ENCODE measurements at regions not wholly inside any gene's neighbourhood (a gene's known extent, or its start where the extent isn't known, plus 50 kb on each side); places are given as distances from the start of the nearest gene placed in this dataset.

DNA sequence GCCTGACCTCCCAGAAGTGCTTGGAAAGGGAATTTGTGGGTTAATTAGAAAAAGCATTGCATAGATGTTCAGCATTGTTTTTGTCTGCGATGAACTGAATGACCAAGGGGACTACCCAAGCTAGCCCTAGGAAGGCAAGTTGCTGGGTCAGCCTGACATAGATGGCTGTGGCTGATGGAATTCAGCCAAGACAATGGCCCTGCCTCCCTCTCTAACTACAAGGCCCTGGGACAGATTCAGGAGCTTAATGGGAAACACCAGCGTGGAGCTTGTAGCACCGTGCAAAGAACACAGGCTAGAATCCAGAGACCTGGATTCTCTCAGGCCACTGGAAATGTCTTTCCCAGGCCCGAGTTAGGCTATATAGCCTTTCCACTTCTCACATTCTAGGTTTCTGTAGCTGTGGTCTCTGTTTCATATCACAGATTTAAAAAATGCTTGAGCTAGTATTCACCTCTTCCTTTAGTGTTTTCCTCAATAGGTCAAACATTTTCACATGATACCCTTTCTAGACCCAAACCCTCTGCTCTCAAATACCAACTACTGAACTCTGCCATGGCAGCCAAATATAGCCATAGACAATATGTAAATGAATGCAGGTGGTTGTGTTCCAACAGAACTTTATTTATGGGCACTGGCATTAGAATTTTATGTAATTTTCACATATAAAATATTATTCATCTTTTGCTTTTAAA is 294.3 kb upstream of the MEX3C start:
- no peak for DNase-seq
- no peaks in the 10 kb centered on the region for H3K9me3 ChIP-seq (ENCODE audit: control insufficient read depth, low read depth, low read length)
- WGBS (ENCODE audit: extremely low coverage, insufficient read length, low lambda C conversion rate) = no CpG with 5 or more reads among the region's 4 CpGs
- no peak overlapping the region for H3K56ac ChIP-seq (ENCODE audit: insufficient read length, low read depth, low read length)
- H3T11ph ChIP-seq (ENCODE audit: low read length) = no peak overlapping the region
- no peak overlapping the region for H3K14ac ChIP-seq (ENCODE audit: insufficient read depth, low read length)
- no peak overlapping the region for H3K27ac ChIP-seq (ENCODE audit: insufficient read length, low read depth, low read length)
- H2BK15ac ChIP-seq (ENCODE audit: low read depth, low read length) = no peak overlapping the region
- Mint-ChIP-seq H3K4me1 (peaks cover 9% of the 10 kb centered on the region in 2 experiments), H3K27me3 (ENCODE audit: low read depth) (no peaks in the 10 kb centered on the region; the same call in 1 of the 2 replicates), H3K9me3 (no peaks in the 10 kb centered on the region; a peak in 1 of 5 replicates), H3K27ac (no peak overlapping the region), H3K36me3 (ENCODE audit: insufficient read depth in 1 of 3, low read depth in 3 of 3) (no peaks in the 10 kb centered on the region), H3K4me3 (no peak overlapping the region)
- no peaks in the 10 kb centered on the region for H3K79me1 ChIP-seq (ENCODE audit: insufficient read depth, low read depth, low read length, poor library complexity, severe bottlenecking)
- H4K20me1 ChIP-seq (ENCODE audit: control insufficient read depth, insufficient read depth, insufficient read length) = no peaks in the 10 kb centered on the region
- H4K5ac ChIP-seq (ENCODE audit: insufficient read length, low read depth, low read length) = no peak overlapping the region
- no peak overlapping the region for H2BK5ac ChIP-seq (ENCODE audit: insufficient read length, low read length)
- H4K8ac ChIP-seq (replicated peaks; ENCODE audit: insufficient read length, low read depth, low read length) = no peak overlapping the region
- H2AK5ac ChIP-seq (ENCODE audit: insufficient read length, low read length) = no peak overlapping the region
- TF ChIP-seq, protein P1, sequence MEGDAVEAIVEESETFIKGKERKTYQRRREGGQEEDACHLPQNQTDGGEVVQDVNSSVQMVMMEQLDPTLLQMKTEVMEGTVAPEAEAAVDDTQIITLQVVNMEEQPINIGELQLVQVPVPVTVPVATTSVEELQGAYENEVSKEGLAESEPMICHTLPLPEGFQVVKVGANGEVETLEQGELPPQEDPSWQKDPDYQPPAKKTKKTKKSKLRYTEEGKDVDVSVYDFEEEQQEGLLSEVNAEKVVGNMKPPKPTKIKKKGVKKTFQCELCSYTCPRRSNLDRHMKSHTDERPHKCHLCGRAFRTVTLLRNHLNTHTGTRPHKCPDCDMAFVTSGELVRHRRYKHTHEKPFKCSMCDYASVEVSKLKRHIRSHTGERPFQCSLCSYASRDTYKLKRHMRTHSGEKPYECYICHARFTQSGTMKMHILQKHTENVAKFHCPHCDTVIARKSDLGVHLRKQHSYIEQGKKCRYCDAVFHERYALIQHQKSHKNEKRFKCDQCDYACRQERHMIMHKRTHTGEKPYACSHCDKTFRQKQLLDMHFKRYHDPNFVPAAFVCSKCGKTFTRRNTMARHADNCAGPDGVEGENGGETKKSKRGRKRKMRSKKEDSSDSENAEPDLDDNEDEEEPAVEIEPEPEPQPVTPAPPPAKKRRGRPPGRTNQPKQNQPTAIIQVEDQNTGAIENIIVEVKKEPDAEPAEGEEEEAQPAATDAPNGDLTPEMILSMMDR (conservative IDR thresholded peaks at IDR 0.05) = no peak
- no peak overlapping the region for H3K18ac ChIP-seq (ENCODE audit: insufficient read length, low read depth, low read length)
- no peak overlapping the region for H4K91ac ChIP-seq (ENCODE audit: insufficient read length, low read depth, low read length)
- H2AFZ ChIP-seq (ENCODE audit: low read length) = no peak overlapping the region
- H2BK12ac ChIP-seq (ENCODE audit: insufficient read length, low read depth, low read length) = no peak overlapping the region
- H3K27me3 ChIP-seq (ENCODE audit: insufficient read depth, low read length) = no peaks in the 10 kb centered on the region
- no peak overlapping the region for H2BK20ac ChIP-seq (ENCODE audit: low read depth, low read length, poor library complexity, severe bottlenecking)
- no peak overlapping the region for H3K9ac ChIP-seq (ENCODE audit: extremely low read depth, insufficient read length, low read length)
- no peak overlapping the region for H3K23ac ChIP-seq (ENCODE audit: insufficient read length, low read depth, low read length)
- H3K4me2 ChIP-seq (ENCODE audit: insufficient read depth, insufficient read length, low read length) = no peak overlapping the region
- H3K4ac ChIP-seq (ENCODE audit: low read depth, low read length) = no peak overlapping the region
- H3K4me1 ChIP-seq (ENCODE audit: insufficient read depth, low read length) = no peaks in the 10 kb centered on the region
- no peak overlapping the region for H2BK120ac ChIP-seq (ENCODE audit: low read depth, low read length, poor library complexity, severe bottlenecking)
- no peaks in the 10 kb centered on the region for H3K79me2 ChIP-seq (ENCODE audit: insufficient read depth, low read length)
- no peaks in the 10 kb centered on the region for H3K23me2 ChIP-seq (ENCODE audit: insufficient read length, low read depth, low read length, poor library complexity, severe bottlenecking)
